ENCODE measurements at regions not wholly inside any gene's neighbourhood (a gene's known extent, or its start where the extent isn't known, plus 50 kb on each side); places are given as distances from the start of the nearest gene placed in this dataset.

GRCh38 chr13:28564030-28564429 is 69.1 kb upstream of the FLT1 start:
- Histone ChIP-seq H3K27me3 (ENCODE audit: insufficient read depth, low read length) (no peaks in the 10 kb centered on the region), H4K20me1 (ENCODE audit: insufficient read depth, low read length) (no peaks in the 10 kb centered on the region), H3K79me2 (ENCODE audit: insufficient read depth, low read length) (no peaks in the 10 kb centered on the region), H3K4me1 (ENCODE audit: insufficient read depth, low read length) (no peaks in the 10 kb centered on the region), H3K4me2 (ENCODE audit: insufficient read depth, low read length) (no peak overlapping the region), H3K27ac (ENCODE audit: low read depth, low read length) (no peak overlapping the region), H3K4me3 (ENCODE audit: insufficient read depth, low read length) (no peak overlapping the region), H2AFZ (ENCODE audit: low read length) (no peak overlapping the region), H3K36me3 (ENCODE audit: insufficient read depth, low read length) (no peaks in the 10 kb centered on the region), H3K9me3 (ENCODE audit: low read depth, low read length) (no peaks in the 10 kb centered on the region)
- DNase-seq (ENCODE audit: insufficient read length, low spot score, missing footprints) = no peak
- no peak for TF ChIP-seq CTCF (IDR thresholded peaks at IDR 0.05; ENCODE audit: extremely low read depth, low read depth, low read length)

- Histone ChIP-seq H3K36me3 (ENCODE audit: insufficient read depth, low read length) (no peaks in the 10 kb centered on the region), H3K4me1 (ENCODE audit: insufficient read depth, low read length) (peaks cover 3% of the 10 kb centered on the region), H3K27me3 (ENCODE audit: insufficient read depth, low read length) (no peaks in the 10 kb centered on the region), H3K4me3 (ENCODE audit: insufficient read depth, low read length) (no peak overlapping the region), H2AFZ (ENCODE audit: low read length) (no peak overlapping the region), H3K27ac (ENCODE audit: low read depth, low read length) (no peak overlapping the region), H3K79me2 (ENCODE audit: insufficient read depth, low read length) (no peaks in the 10 kb centered on the region), H3K4me2 (ENCODE audit: insufficient read depth, low read length) (no peak overlapping the region), H4K20me1 (ENCODE audit: insufficient read depth, low read length) (no peaks in the 10 kb centered on the region), H3K9me3 (ENCODE audit: low read depth, low read length) (no peaks in the 10 kb centered on the region)
- TF ChIP-seq CTCF (IDR thresholded peaks at IDR 0.05; ENCODE audit: extremely low read depth, low read depth, low read length) = no peak
- DNase-seq (ENCODE audit: insufficient read length, low spot score, missing footprints) = no peak
These were observed 68.7 kb upstream of the FLT1 start for GRCh38 chr13:28563609-28564008.

- TF ChIP-seq CTCF (IDR thresholded peaks at IDR 0.05; ENCODE audit: extremely low read depth, low read depth, low read length) = no peak
- no peak for DNase-seq (ENCODE audit: insufficient read length, low spot score, missing footprints)
- peaks cover 11% of the 10 kb centered on the region for H3K4me1 ChIP-seq (ENCODE audit: insufficient read depth, low read length)
- no peaks in the 10 kb centered on the region for H3K79me2 ChIP-seq (ENCODE audit: insufficient read depth, low read length)
- H4K20me1 ChIP-seq (ENCODE audit: insufficient read depth, low read length) = no peaks in the 10 kb centered on the region
- no peaks in the 10 kb centered on the region for H3K36me3 ChIP-seq (ENCODE audit: insufficient read depth, low read length)
- no peaks in the 10 kb centered on the region for H3K27me3 ChIP-seq (ENCODE audit: insufficient read depth, low read length)
- no peak overlapping the region for H3K4me2 ChIP-seq (ENCODE audit: insufficient read depth, low read length)
- no peak overlapping the region for H3K4me3 ChIP-seq (ENCODE audit: insufficient read depth, low read length)
- H3K27ac ChIP-seq (ENCODE audit: low read depth, low read length) = no peak overlapping the region
- H3K9me3 ChIP-seq (ENCODE audit: low read depth, low read length) = no peaks in the 10 kb centered on the region
- no peak overlapping the region for H2AFZ ChIP-seq (ENCODE audit: low read length)
These were observed 65.7 kb upstream of the FLT1 start for GRCh38 chr13:28560612-28561011.

GRCh38 chr13:28559636-28560259 is 64.8 kb upstream of the FLT1 start:
- no peaks in the 10 kb centered on the region for H3K36me3 ChIP-seq (ENCODE audit: insufficient read depth, low read length)
- no peak for TF ChIP-seq CTCF (IDR thresholded peaks at IDR 0.05; ENCODE audit: extremely low read depth, low read depth, low read length)
- no peaks in the 10 kb centered on the region for H3K27me3 ChIP-seq (ENCODE audit: insufficient read depth, low read length)
- no peak overlapping the region for H3K4me2 ChIP-seq (ENCODE audit: insufficient read depth, low read length)
- no peak overlapping the region for H3K4me3 ChIP-seq (ENCODE audit: insufficient read depth, low read length)
- H4K20me1 ChIP-seq (ENCODE audit: insufficient read depth, low read length) = no peaks in the 10 kb centered on the region
- H3K79me2 ChIP-seq (ENCODE audit: insufficient read depth, low read length) = no peaks in the 10 kb centered on the region
- no peak for DNase-seq (ENCODE audit: insufficient read length, low spot score, missing footprints)
- H3K9me3 ChIP-seq (ENCODE audit: low read depth, low read length) = no peaks in the 10 kb centered on the region
- no peak overlapping the region for H2AFZ ChIP-seq (ENCODE audit: low read length)
- H3K4me1 ChIP-seq (ENCODE audit: insufficient read depth, low read length) = peaks cover 11% of the 10 kb centered on the region
- H3K27ac ChIP-seq (ENCODE audit: low read depth, low read length) = no peak overlapping the region
